Hepatocyte (in vitro differentiated cells): ENCODE measurements at regions not wholly inside any gene's neighbourhood (a gene's known extent, or its start where the extent isn't known, plus 50 kb on each side); places are given as distances from the start of the nearest gene placed in this dataset.

Source experiments
- DNase-seq: peaks from one replicate; pipeline ENCODE4 v3.0.0-alpha.2; 2016; ENCODE audit warnings: low spot score
- H2AFZ ChIP-seq: fragments of 200-600 bp; sonication (generic); 2 replicates; pipeline ENCODE4 v1.6.0; 2016; ENCODE audit warnings: antibody characterized with exemption, mild to moderate bottlenecking
- H3K27ac ChIP-seq: fragments of 200-600 bp; sonication (generic); 2 replicates; pipeline ENCODE4 v1.5.1; 2016; ENCODE audit warnings: mild to moderate bottlenecking
- H3K27me3 ChIP-seq: fragments of 200-600 bp; sonication (generic); 2 replicates; pipeline ENCODE4 v1.6.1; 2016
- H3K36me3 ChIP-seq: fragments of 200-600 bp; sonication (generic); replicated peaks from 2 replicates; pipeline ENCODE4 v1.5.1; 2016; ENCODE audit warnings: low read depth; ENCODE audit not compliant: insufficient read depth
- H3K4me1 ChIP-seq: fragments of 200-600 bp; sonication (generic); 2 replicates; pipeline ENCODE4 v1.5.1; 2016; ENCODE audit warnings: mild to moderate bottlenecking, moderate library complexity; ENCODE audit not compliant: insufficient read depth
- H3K4me2 ChIP-seq: fragments of 200-600 bp; sonication (generic); 2 replicates; pipeline ENCODE4 v1.6.0; 2016
- H3K4me3 ChIP-seq: fragments of 200-600 bp; sonication (generic); 2 replicates; pipeline ENCODE4 v1.5.1; 2016; ENCODE audit warnings: mild to moderate bottlenecking
- H3K79me2 ChIP-seq: fragments of 200-600 bp; sonication (generic); 2 replicates; pipeline ENCODE4 v1.6.0; 2017; ENCODE audit warnings: mild to moderate bottlenecking
- H3K9me2 ChIP-seq: fragments of 200-600 bp; sonication (generic); replicated peaks from 2 replicates; pipeline ENCODE4 v1.6.0; 2017; ENCODE audit warnings: mild to moderate bottlenecking; ENCODE audit not compliant: insufficient read depth
- H3K9me3 ChIP-seq: fragments of 200-600 bp; sonication (generic); 2 replicates; pipeline ENCODE4 v1.5.1; 2016; ENCODE audit warnings: low read depth, mild to moderate bottlenecking
- H4K20me1 ChIP-seq: fragments of 200-600 bp; sonication (generic); 2 replicates; pipeline ENCODE4 v1.6.0; 2016; ENCODE audit warnings: mild to moderate bottlenecking; ENCODE audit not compliant: insufficient read depth, poor library complexity, severe bottlenecking
- CTCF ChIP-seq: fragments of 200-600 bp; sonication (generic); IDR thresholded peaks from 2 replicates; pipeline ENCODE4 v1.5.1; 2016; ENCODE audit warnings: antibody characterized with exemption, mild to moderate bottlenecking; ENCODE audit not compliant: poor library complexity
- EZH2 ChIP-seq: fragments of 200-600 bp; sonication (generic); IDR thresholded peaks from 2 replicates; pipeline ENCODE4 v1.6.1; 2016; ENCODE audit warnings: antibody characterized with exemption, mild to moderate bottlenecking, borderline replicate concordance
- EZH2phosphoT487 ChIP-seq: fragments of 200-600 bp; sonication (generic); IDR thresholded peaks from one replicate; pipeline ENCODE4 v1.6.1; 2018; ENCODE audit warnings: antibody characterized with exemption, mild to moderate bottlenecking, low read depth, moderate library complexity; ENCODE audit not compliant: unreplicated experiment, severe bottlenecking
- whole genome bisulfite sequencing: methylation state at CpG from one replicate; pipeline ENCODE4 v1.1.6; 2016; ENCODE audit warnings: low lambda C conversion rate; ENCODE audit errors: missing lambda C conversion rate; 5-methylcytosine and 5-hydroxymethylcytosine counted together

GRCh38 chr11:29914203-29914930 lies 102.5 kb downstream of the KCNA4 start:
- no peak overlapping the region for H3K4me2 ChIP-seq
- H3K9me2 ChIP-seq, result no peaks in the 10 kb centered on the region
- H4K20me1 ChIP-seq, result no peaks in the 10 kb centered on the region
- no peaks in the 10 kb centered on the region for H3K36me3 ChIP-seq
- H3K9me3 ChIP-seq, result no peaks in the 10 kb centered on the region
- WGBS, result 84% methylated on average over 2 of the region's 2 CpGs
- no peak overlapping the region for H3K27ac ChIP-seq
- H3K4me1 ChIP-seq, result no peaks in the 10 kb centered on the region
- no peaks in the 10 kb centered on the region for H3K79me2 ChIP-seq
- TF ChIP-seq EZH2phosphoT487 (no peak), EZH2 (no peak), CTCF (no peak)
- no peak overlapping the region for H3K4me3 ChIP-seq
- no peak overlapping the region for H2AFZ ChIP-seq
- H3K27me3 ChIP-seq, result no peaks in the 10 kb centered on the region
- DNase-seq, result peak; percentile 31

DNA sequence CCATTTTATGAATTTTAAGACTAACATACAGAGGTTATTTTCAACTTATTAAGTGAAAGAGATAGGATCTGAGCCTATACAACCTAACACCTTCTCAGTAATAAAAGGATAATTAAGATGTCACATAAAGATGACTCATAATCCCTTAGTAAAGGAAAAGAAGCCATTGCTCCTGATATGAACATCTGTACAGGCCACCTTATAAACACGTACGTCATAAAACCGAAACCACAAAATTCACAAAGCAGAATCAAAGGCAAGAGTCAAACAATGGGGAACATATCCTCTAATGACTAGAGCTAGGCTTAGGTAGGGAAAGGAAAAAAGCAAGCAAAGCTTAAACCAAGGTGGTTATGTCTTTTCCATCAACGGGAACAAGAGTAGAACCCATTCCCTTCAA lies 103.5 kb downstream of the KCNA4 start:
- H3K27me3 ChIP-seq, result no peaks in the 10 kb centered on the region
- TF ChIP-seq CTCF (no peak), EZH2 (no peak)
- H3K9me3 ChIP-seq, result no peaks in the 10 kb centered on the region
- no peaks in the 10 kb centered on the region for H3K9me2 ChIP-seq
- no peak overlapping the region for H2AFZ ChIP-seq
- H3K4me2 ChIP-seq, result no peak overlapping the region
- no peaks in the 10 kb centered on the region for H3K4me1 ChIP-seq
- no peaks in the 10 kb centered on the region for H3K36me3 ChIP-seq
- H4K20me1 ChIP-seq, result no peaks in the 10 kb centered on the region
- WGBS, result 51% methylated on average over 4 of the region's 4 CpGs
- H3K79me2 ChIP-seq, result no peaks in the 10 kb centered on the region
- peak overlapping the region; percentile 52 for H3K27ac ChIP-seq
- H3K4me3 ChIP-seq, result no peak overlapping the region
- DNase-seq, result peak; percentile 10

DNA sequence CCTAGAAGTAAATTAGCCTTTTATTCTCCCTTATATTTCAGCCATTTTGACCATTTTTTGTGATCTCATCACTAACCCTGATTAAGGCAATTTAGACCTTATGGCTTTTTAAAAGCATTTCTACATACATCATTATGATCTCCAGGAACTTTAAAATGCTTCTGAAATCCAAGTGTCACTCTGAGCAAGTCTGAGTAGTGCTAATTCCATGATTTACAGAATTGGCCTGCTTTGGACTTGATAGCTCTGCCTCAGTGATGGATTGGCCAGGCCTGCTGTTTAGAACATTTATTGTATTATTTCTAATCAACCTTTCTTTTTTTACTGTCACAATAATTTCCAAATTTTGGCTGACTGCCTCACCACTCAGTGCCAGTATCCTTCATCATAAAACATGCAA lies 116.4 kb downstream of the KCNA4 start:
- Histone ChIP-seq H3K4me2 (no peak overlapping the region), H3K9me3 (no peaks in the 10 kb centered on the region), H3K9me2 (no peaks in the 10 kb centered on the region), H4K20me1 (no peaks in the 10 kb centered on the region), H3K27ac (no peak overlapping the region), H3K79me2 (no peaks in the 10 kb centered on the region), H2AFZ (no peak overlapping the region), H3K36me3 (no peaks in the 10 kb centered on the region), H3K4me3 (no peak overlapping the region), H3K4me1 (no peaks in the 10 kb centered on the region), H3K27me3 (no peaks in the 10 kb centered on the region)
- TF ChIP-seq EZH2phosphoT487, result no peak
- TF ChIP-seq EZH2, result no peak
- no peak for TF ChIP-seq CTCF
- no peak for DNase-seq

GRCh38 chr11:29879560-29879959 lies 137.3 kb downstream of the KCNA4 start:
- 67% methylated on average over 6 of the region's 6 CpGs for WGBS
- no peaks in the 10 kb centered on the region for H3K9me3 ChIP-seq
- H4K20me1 ChIP-seq, result no peaks in the 10 kb centered on the region

More at GRCh38 chr11:29879560-29879959, 137.3 kb downstream of the KCNA4 start:
- Histone ChIP-seq H3K9me2 (no peaks in the 10 kb centered on the region), H3K27me3 (no peaks in the 10 kb centered on the region), H3K36me3 (no peaks in the 10 kb centered on the region), H3K79me2 (no peaks in the 10 kb centered on the region), H3K4me2 (no peak overlapping the region), H3K4me1 (no peaks in the 10 kb centered on the region), H3K27ac (no peak overlapping the region), H2AFZ (no peak overlapping the region), H3K4me3 (no peak overlapping the region)
- DNase-seq, result no peak
- TF ChIP-seq CTCF, result no peak
- TF ChIP-seq EZH2phosphoT487, result no peak
- TF ChIP-seq EZH2, result no peak
